TTC549 (cell line): ENCODE measurements at regions not wholly inside any gene's neighbourhood (a gene's known extent, or its start where the extent isn't known, plus 50 kb on each side); places are given as distances from the start of the nearest gene placed in this dataset.
A peak's percentile ranks its signal among the peaks of the same experiment; 100 is the strongest.

ENCODE experiments used
- FAIRE-seq: peaks from 2 replicates; lab custom pipeline; 2012; peaks lifted over from hg19 to GRCh38; lab: Jason Lieb, UNC

GRCh38 chr2:43052204-43052943 is 174.0 kb downstream of the ZFP36L2 start:
- no peak for FAIRE-seq

DNA sequence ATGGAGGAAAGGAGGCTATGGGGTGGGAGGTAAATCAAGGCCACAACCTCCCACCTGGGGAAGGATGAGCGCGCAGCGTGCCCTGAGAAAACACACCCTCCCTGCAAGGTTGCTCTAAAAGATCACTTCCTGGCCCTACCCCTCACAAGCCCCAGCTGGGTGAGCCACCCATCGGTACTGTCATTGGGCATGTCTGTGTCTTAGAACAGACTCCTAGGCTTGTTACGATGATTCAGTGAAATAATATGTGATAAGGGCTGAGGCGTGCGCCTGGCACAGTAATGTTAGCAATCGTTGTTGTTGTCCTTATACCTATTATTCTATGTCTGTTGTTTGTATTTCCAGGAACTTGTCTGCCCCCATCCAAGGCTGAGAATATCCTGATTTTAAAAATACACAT is 175.1 kb downstream of the ZFP36L2 start:
- no peak for FAIRE-seq

DNA sequence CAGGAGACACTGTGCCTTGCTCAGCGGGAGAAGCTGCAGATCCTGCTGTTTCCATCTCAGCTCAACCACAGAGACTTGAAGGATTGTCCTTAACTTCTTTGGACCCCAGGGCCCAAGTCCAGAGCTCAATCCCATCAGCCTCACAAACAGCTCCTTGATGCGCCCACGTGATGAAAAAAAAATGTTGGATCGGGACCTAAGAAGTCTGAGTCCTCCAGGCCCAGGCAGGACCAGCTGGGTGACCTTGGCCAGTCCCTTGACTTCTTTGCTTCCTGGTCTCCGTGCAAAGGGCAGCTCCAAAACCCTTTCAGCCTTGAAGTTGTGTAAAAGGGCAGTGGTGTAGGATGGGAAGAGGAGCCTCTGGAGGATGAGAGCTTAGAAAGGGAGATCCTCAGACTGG is 175.5 kb downstream of the ZFP36L2 start:
- FAIRE-seq: no peak

DNA sequence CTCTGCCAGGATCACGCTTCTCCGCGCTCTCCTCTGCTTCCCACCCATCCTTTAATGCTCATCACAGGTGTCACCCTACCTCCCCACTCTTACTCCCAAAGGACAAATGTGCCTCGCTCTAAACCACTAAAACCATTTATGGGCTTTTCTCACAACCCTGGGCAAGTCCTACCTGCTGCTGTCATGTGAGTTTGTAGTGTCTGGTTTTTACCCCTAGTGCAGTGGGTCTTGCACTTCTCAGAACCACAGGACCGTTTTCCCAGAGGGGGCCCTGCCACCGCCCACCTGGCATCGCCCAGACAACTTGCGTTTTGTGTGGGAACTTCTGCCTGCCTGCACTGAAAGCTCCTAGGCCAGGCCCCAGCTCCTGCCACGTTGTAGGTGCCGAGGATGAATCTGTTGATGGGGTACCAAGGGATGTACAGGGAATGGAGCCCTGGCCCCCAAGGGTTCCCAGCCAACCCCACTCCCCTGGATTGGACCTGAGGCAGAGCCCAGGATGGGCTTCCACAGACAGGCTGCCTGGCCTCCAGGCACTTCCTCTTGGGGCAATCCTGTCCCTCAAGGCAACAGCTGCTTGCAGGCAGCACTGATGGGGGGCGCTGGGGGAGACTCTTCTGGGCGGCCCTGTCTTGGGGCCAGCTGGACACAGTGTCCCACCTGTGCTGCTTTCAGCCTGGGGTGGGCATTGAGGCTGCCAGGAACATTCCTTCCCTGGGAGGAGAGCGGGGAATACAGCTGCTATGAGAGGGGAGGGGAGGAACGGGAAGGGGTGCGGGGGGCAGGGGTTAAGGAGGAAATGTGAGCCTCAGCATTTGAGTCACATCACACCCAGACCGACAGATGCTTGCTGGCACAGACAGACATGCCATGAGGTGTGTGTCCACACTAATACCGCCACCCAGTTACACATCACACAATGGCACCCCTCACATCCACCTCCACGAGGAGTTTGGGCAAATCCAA is 176.3 kb downstream of the ZFP36L2 start:
- no peak for FAIRE-seq

GRCh38 chr2:43047187-43047780 is 179.1 kb downstream of the ZFP36L2 start:
- FAIRE-seq: no peak

GRCh38 chr2:43045866-43046265 is 180.5 kb downstream of the ZFP36L2 start:
- no peak for FAIRE-seq

DNA sequence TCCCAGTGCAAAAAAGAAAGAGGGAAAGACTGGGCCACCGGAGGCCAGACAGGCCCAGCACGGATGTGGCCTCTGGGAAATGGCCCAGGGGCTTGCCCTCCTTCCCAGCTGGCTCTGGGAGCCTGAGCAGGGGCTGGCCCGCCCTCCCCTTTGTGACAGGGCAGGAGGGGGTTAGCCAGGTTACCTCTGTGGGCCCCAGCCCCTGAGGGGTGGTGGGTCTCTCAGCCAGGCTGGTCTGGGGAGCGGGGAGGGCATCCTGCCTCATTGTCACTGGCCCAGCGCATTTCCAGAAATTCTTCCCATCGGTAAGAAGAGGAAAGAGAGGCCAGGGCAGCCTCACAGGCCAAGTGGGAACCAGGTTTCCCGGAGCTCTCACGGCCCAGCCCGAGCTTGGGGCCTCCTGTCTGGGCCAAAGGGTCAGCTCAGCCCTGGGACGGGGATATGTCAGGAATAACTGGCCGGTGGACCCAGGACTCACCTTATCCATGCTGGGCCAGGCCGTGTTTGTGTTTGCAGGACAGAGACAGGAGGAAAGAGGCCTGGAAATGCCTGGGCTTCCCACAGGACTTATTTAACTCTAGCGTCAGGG is 182.2 kb downstream of the ZFP36L2 start:
- FAIRE-seq: no peak

DNA sequence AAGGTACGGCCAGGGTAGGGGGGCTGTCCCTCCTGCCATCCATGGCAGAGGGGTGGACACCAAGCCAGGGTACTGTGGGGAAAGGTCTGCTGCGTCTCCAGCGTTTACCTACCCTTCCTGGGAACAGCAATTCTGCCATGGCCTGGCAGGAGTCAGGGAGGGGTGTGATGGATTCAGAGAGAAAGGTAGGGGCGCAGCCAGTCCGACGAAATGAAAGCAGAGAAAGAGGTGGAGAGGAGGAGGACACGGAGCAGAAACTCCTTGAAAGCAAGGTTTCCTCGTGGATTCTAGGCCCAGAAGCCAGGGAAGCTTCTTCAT is 182.9 kb downstream of the ZFP36L2 start:
- no peak for FAIRE-seq

DNA sequence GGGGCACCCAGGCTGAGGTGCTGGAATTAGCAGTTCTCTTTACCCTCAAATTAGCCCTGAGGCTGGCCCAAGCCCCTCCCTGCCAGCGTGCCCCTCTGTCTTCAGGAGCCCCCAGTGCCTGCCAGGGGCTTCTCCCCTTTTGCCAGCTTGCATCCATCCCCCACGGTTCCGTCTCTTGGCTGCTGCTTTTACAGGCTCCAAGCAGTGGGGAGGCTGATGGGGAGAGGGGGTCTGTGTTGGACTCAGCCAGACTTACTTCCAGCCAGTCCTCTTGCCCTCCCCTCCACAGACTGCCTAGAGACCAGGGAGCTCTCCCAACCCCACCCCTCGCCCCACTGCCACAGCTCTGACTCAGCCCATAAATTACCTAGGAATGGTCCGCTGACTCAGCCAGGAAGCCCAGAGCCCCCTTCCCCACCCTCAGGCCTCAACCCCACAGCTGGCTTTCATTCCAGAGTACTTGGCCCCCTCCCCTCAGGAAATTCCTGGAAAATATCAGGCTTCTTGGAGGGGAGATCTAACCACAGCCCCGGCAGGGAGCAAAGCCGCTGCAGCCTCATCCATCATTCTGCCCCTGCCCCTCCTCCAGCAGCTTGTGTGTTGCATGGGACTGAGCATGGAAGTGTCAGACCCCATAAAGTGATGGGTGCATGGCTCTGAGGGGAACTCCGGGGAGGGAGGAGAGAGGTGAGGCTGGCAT is 184.6 kb downstream of the ZFP36L2 start:
- no peak for FAIRE-seq

DNA sequence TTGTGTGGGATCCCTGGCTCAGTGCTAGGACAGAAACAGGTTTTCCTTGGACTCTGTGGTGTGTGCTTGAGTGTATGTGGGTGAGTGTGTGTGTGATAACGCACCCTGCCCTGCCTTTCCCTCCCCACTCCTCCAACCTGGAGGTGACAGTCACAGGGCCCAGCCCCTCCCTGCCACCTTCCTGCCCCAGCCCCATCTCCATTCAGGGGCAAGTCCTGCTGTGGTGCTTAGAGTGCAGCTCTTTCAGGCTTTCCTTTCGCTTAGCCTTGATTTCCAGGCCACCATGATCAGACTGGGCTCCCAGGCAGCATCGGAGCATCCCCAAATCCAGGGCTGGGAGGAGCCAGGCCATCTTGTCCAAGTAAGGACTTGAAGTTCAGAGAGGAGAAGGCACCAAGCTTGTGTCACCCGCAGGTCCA is 185.2 kb downstream of the ZFP36L2 start:
- FAIRE-seq: no peak

GRCh38 chr2:43040084-43040854 is 186.1 kb downstream of the ZFP36L2 start:
- no peak for FAIRE-seq

- no peak for FAIRE-seq
These were observed 186.9 kb downstream of the ZFP36L2 start for GRCh38 chr2:43039376-43040080.

- no peak for FAIRE-seq
These were observed 187.7 kb downstream of the ZFP36L2 start for GRCh38 chr2:43038696-43039094.

GRCh38 chr2:43038034-43038695 is 188.2 kb downstream of the ZFP36L2 start:
- FAIRE-seq: no peak

- peak; percentile 3 for FAIRE-seq
These were observed 190.5 kb downstream of the ZFP36L2 start for GRCh38 chr2:43035922-43036321.

GRCh38 chr2:43034921-43035320 is 191.5 kb downstream of the ZFP36L2 start:
- FAIRE-seq: no peak

GRCh38 chr2:43034242-43034619 is 192.2 kb downstream of the ZFP36L2 start:
- no peak for FAIRE-seq

GRCh38 chr2:43033466-43034241 is 192.8 kb downstream of the ZFP36L2 start:
- no peak for FAIRE-seq

- FAIRE-seq: no peak
These were observed 193.5 kb downstream of the ZFP36L2 start for GRCh38 chr2:43033016-43033270.
